Activated T-helper 1 cell treated with anti-CD3 and anti-CD28 coated beads, Interleukin-2, amount 50 U/mL, for 16 hours (primary cell): ENCODE measurements at regions not wholly inside any gene's neighbourhood (a gene's known extent, or its start where the extent isn't known, plus 50 kb on each side); places are given as distances from the start of the nearest gene placed in this dataset.

Experiments used
- DNase-seq, 2 donors: peaks; one replicate each; pipeline ENCODE4 v3.0.0-alpha.2; 2020; ENCODE audit warnings: low read depth in 1 of 2, low spot score in 1 of 2

DNA sequence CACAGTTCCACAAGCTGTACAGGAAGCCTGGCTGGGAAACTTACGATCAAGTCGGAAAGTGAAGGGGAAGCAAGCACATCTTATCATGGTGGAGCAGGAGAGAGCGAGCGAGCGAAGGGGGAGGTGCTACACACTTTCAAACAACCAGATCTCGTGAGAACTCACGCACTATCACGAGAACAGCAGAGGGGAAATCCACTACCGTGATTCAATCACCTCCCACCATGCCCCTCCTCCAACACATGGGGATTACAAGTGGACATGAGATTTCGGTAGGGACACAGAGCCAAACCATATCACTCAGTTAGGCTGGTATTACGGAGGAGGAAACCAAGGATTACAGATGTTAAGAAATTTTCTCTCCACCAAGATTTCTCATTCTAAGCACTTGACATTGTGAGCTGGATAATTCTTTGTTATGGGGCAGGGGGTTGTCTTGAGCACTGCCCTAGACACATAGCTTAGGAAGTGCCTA is 262.0 kb upstream of the G2E3 start:
- no peak for DNase-seq

DNA sequence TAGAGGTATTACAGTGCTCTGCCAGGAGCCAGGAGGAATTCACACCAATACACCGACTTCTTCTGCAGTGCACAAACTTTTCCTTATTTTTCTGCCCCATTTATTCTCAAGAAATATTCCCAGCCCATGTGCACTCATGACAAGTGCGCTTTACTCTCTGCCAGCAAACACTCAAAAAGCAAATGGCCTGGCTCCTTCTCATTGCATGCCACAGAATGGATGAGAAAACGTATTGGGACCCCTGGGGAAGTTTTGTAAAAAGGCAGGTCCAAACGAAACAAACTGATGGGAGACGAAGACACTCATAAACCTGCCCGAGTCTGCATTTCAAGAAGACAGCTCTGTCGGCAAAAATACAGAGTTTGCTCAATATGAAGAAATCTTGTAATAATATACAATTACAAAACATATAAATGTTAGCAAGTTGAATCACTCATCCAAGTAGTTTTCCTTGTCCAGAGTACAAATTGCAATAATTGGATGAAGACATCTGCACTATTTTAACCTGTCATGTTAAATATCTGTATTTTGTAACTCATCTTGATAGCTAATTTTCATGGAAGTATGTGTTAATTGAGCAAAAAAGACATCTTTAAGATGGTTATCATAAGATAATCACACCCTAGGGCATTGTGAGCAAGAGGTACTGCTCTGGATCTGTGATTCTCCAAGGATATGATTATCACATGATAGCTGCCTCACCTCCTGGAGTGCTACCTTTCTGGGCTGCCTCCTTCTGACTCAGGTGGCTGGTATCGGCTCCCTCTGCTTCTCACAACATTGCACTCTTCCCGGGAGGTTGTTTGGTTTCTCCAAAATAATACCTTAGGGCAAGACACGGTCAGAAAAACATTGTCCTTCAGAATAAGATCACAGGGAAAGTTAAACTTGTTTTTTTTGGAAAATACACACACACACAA is 260.8 kb upstream of the G2E3 start:
- DNase-seq = no peak

DNA sequence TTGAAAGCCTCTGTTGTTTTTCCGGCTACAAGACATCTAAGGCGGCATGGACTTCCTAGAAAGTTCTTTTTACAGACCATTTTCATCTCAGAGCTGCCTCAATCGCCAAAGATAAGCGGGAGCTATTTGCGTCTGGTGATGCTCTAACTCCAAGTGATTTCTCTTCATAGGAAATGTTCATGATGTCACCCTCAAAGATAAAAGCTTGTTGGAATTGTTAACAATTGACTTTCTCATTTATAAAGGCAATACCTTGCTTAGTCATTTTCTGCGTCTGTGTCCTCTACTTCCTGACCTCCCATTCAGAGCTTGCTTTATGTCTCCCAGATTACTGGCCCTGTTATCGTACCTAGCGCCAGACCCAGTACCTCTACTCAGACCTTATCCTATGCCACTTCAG is 259.0 kb upstream of the G2E3 start:
- DNase-seq = no peak

DNA sequence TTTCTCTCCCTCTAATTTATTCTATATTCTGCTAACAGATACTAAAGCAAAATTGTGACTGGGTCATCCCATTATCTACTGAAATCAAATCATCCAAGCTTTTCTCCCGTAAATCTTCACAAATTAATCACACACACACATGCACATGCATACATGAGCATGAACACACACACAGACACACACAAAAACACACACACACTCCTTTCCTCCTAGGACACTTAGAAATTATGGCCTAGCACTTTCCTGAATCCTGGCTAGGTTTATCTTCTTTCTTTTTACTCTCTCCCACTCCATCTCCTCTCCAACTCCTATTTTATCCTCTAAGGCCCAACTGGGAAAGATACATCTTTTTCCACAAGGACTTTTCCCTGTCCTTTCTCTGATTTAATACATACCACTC is 255.6 kb upstream of the G2E3 start:
- no peak for DNase-seq

DNA sequence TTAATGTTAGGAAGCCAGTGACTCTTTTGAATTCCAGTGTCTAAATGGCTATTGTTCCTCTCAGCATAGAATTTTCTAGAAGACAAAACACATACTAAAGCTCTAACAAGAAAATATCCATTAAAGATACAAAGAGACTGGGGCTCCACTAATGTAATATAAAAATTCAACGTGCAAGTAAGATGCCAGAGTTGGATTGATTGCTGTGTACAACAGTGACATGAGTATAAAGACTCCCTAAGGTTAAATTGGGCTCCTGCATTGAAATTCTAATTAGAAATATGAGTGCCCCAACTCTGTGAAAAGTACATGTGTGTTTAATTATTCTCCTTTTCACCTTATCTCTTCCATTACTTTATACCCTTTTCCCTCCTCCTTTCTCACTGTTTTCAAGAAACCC is 253.6 kb upstream of the G2E3 start:
- DNase-seq = no peak

DNA sequence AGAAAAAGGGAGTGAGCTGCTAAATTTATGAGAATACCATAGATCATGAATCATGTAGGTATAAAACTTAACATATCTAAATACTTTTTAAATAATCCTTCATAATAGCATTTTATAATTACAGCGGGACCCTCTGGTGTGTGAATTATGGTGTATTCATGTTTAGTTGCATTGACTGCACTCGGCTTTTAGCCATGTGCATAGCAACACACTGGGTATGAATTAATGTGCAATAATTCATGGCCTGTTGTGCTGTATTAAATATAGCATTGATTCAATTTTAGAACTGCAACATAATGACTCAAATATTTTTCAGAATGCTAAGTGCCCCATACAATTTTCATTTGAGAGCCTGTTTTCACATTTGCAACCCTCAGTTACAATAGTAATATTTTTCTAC is 249.6 kb upstream of the G2E3 start:
- no peak for DNase-seq

DNA sequence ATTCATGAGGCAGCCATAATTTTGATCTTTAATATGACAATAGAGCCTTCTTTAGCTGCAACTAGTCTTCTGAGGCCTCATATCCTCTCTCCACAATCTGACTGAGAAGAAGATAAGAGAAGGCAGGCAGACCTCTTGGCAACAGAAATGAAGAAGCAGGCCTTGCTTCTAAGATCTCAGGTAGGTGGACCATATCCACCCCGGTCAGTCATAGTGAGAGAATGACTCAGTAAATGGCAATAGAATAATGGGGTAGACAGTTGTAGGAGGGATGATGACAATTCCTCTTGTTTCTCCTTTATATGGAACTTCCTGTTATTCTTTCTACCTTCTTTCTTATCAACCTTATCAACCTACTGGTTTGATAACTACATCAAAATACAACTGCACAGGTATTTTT is 246.7 kb upstream of the G2E3 start:
- no peak for DNase-seq

DNA sequence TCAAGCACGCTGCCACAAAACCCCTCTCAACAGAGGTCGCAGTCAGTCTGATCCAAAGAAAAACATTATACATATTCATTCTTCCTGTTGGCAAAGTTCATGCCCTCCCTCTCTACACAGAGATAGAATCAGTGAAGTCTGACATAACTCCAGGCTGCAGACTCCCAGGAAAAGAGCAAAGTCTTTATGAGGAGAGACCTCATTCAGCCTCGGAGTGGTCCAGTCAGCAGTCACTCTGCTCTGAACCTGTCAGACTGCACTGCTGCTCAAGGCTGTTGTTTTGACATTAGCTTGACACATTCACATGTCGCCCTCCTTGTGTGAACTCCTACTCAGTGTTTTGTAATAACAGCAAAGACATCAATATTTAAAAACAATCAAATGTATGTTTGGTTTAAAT is 241.2 kb upstream of the G2E3 start:
- DNase-seq = no peak

DNA sequence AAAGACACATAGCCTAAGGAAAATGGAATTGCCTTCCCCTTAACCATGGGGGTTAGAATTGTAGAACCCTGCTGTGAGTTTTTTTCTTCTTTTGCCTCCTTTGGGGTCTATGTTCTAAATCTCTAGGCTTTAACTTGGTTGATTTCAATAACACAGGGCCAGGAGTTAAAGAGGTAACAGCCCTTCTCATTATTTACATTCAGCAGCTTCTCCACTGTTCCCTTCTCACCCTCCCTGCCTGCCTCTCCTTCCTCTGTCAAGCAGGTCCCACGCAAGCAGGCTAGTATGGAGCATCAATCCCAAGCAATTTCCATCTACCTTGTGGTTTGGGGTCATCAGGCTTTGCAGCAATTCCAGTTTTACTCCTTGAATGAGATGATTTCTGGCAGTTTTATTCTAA is 236.1 kb upstream of the G2E3 start:
- no peak for DNase-seq

DNA sequence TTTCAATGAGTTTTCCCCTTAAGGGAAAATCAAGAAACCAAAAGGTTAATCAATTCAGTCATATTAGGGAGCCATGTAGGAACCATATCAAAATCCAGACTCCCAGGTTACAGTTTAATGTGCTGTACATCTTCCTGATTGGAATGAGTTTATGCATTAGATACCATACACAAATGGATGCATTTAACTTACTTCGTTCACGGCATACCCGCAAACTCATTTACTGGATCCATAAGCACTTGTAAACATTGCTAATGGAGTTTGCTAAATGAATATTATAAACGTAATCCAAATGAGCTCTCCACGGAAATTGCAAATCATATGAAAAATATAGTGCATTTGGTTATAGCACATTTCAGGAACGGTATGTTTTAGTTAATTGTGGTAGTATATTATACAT is 228.9 kb upstream of the G2E3 start:
- no peak for DNase-seq

DNA sequence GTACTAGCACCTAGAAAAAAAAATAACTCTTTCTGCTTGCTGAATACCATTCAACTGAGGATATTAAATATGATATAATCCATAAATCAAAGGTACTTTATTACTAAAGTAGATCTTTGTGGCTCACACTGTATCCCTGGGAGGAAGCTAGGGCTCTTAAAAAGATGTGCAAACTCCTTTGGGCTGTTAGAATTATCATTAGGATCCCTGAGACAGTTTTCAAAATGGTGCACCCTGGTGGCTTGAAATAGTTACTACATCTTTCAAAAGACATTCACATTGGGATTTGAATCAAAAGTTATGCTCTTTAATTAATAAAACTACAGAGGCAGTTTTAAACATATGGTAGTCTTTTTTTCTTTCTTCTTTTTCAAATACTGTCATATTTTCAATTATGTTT is 228.5 kb upstream of the G2E3 start:
- DNase-seq = no peak

DNA sequence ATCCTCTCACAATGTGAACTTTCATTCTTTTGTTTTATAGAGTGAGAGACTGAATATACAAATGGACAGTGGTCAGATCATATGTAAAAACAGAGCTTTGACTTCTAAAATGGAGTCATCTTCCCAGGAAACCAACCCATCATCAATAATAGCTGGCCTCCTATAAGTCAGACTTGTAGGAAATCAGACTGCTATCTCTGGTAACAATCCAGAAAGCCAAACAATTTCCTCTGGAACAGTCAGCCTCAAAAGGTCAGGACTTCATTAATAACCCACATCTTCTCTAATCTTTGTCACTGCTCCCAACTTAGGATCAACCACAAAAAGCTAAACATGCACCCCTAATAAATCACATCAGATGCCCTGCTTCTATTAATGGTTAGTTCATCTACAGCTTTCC is 227.9 kb upstream of the G2E3 start:
- DNase-seq = no peak

DNA sequence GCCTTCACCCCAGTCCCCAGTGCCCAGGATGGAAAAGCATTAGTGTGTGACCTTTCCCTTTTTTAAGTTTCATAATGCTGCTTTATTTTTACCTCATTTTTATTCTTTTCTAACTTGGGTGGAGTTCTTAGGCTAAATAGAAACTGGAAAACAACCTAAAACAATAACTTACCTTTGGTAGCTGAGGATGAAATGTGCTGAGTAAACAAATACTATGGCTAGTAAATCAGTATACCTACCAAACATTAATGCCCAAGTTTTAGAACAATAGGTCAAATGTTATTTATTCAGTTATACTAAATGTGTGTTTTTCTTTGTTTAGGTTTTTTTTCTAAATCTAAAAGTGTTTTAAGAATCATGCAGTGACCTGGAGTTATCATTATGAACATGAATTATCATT is 226.6 kb upstream of the G2E3 start:
- no peak for DNase-seq

DNA sequence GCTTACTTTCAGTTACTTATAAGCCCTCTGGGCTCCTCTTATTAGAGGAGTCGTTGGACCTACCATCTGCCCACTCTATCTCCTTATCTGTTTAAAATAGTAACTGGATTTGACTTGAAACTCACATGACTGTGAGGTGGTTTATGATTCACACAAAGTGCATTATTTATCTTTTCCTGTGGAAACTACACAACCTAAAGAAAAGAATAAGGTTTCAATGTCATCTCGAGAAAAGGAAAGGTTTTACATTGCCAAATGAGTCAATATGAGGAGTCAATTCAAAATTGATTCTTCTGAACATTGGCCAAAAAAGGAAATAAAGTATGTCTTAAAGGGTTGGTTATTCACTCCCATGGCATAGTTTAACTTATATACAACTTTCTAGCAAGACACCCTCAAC is 225.0 kb upstream of the G2E3 start:
- DNase-seq = no peak

DNA sequence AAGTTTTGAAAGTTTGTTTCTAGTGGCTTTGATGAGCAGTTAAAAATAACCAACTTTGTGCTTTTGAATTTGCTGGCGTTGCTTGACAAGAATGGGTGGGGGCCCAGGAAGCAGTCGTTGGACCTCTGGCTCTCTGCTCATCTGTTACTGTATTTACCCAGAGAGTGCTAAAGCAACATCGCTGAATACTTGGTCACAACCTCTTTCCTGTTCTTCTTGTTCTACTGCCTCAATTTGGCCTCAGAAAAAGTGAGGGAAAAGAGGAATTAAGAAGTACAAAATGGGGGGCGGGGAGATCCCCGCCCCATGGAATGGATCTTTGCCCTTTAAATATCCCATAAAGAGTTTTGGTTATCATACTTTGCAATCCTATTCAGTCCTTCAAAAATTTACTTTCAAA is 221.5 kb upstream of the G2E3 start:
- no peak for DNase-seq

DNA sequence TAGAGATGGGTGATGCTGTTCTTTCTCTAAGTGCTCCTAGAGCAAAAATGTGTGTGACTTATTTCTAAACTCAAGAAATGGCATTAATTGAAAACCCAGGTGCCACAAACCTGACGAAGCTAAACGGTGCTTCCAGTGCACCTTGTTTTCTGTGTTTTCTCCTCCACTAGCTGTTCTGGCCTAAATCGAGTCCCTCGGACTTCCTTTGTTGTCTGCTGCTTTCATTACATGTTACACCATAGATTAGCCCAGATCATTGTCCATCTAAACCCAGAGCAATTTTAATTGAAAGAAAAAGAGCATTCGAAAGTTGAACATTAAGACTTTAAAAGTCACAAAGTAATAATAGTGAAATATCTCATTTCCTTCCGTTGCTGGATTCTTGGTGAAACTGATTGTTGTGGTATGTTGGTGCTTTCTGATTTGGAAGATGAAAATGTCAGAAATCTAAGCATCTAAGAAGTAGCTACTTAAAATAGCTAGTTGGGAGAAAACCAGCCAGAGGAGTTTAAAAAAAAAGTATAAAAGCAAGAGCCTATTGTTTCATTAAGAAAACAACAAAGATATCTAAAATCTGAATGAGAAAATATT is 219.6 kb upstream of the G2E3 start:
- DNase-seq = no peak

DNA sequence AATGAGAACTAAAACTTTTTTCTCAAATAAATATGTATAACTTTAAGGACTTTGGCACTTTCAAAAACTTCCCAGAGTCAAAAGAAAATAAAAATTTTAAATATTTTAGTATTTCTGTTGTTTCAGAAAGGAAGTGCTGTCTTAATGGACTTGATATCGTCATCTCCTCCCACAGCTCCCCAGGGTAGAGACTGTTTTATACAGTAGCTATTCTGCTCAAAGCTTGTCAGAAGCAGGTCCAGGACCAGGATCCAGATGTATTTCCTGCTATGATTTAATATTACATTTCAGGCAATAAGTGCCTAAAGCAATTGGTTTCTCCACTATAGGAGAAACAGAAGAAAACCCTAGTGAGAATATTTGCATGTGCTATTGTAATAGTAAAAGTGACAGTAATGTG is 218.5 kb upstream of the G2E3 start:
- DNase-seq = no peak

DNA sequence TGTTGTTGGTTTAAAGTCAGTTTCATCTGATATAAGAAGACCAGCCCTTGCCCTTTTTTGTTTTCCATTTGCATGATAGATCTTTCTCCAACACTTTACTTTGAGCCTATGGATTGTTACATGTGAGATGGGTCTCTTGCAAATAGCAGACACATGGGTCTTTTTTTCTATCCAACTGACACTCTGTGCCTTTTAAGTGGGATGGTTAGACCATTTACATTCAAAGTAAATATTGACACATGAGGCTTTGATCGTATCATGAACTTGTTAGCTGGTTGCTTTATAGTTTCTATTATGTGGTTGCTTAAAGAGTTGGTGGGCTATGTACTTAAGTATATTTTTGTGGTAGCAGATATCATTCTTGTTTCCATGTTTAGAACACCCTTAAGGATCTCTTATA is 213.4 kb upstream of the G2E3 start:
- DNase-seq = no peak

DNA sequence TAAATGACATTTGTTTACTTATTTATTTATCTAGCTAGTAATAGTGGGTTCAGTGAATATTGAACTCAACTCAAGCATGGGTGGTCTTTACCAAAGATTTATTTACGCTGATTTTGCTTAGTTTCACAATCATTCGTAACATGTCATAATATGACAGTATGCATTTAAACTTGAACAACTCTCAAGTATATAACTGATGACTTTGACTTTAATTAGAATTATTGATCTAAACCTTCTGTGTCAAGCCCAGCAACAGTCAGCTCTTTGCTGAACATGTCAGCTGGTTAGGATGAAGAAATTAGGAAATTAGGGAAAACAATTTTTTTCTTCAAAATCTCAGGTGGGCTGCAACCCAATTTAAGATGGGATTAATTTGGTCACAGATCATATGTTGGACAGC is 210.5 kb upstream of the G2E3 start:
- no peak for DNase-seq

DNA sequence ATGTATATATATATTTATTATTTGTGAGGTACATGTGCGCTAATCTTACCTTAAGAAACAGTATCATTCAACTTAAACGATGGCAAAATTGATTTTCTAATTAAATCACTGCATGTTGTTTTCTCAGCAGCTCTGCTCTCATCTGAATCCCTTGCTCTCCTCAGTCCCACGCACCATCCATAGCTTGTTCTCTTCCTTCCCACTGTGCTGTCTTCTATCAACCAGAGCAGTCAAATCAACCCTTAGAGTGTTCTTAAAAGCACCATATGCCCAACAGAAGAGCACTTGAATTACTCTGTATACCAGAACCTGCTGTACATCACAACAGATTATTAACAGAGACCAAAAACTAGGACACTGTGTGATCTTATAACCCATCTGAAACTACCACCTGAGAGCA is 209.4 kb upstream of the G2E3 start:
- no peak for DNase-seq

DNA sequence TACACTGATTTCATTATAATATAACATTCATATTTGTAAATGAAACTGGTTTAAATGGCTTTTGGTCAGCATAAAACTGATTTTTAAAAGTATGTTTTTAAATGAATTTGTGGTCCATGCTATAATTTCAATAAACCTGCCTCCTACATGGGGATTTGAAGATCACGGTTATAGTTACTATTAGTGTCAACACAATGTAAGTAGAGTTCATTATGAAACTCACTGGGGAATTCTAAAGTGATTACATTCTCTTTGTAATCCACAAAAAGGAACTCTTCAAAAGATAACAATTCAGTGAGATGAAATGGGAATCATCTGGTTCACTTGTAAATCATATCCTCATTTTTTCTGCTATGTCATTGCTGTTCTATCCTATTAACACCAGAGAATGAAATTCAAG is 204.5 kb upstream of the G2E3 start:
- DNase-seq = no peak

DNA sequence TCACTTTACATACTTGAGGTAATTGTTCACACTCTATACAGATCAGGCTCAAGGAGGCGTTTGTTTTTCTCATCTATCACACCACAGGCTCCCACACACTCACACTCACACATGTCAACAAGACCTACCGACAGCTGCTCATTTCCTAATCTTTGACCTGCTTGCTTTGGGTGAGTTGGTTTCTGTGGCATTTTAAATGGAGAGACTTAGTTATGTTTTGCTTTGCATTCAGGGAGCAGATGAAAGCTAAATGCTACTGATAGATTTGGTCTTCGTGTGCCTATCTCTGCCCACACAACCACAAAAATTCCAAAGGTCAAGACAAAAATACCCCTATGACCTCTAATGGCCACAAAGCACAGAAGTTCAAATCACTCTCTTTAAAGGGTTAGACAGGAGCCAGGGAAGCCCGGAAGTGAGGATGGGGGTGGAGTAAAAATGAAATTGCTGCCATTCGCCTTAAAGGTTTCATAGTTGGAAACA is 203.5 kb upstream of the G2E3 start:
- DNase-seq = no peak
